Naive thymus-derived CD4-positive, alpha-beta T cell (primary cell): ENCODE measurements at regions not wholly inside any gene's neighbourhood (a gene's known extent, or its start where the extent isn't known, plus 50 kb on each side); places are given as distances from the start of the nearest gene placed in this dataset.
A peak's percentile ranks its signal among the peaks of the same experiment; 100 is the strongest.

ENCODE experiments used
- ATAC-seq: fragments of 150-1000 bp; cut with Tn5 transposase; 2 replicates; pipeline ENCODE4 v1.10.0; 2021; ENCODE audit warnings: mild to moderate bottlenecking, moderate library complexity
- CTCF ChIA-PET: fragments of 350-600 bp; sonication (Branson Sonifier 250); formaldehyde crosslinking; loops from one replicate; lab custom pipeline; 2021; ENCODE audit warnings: antibody characterized with exemption; lab: Charles Lee
- POLR2A ChIA-PET: fragments of 350-600 bp; sonication (Branson Sonifier 250); formaldehyde crosslinking; loops from one replicate; lab custom pipeline; 2021; ENCODE audit warnings: antibody characterized with exemption, inconsistent platforms; lab: Charles Lee
- DNase-seq, 9 donors: peaks; one replicate each; pipeline versions ENCODE4 v3.0.0 to v3.0.0-alpha.2; 2020 to 2022; ENCODE audit warnings: mixed read lengths in 1 of 9
- H3K27ac ChIP-seq: one replicate; pipeline ENCODE4 v1.7.0; 2013; ENCODE audit warnings: mild to moderate bottlenecking, low read depth, low read length, moderate library complexity
- H3K27me3 ChIP-seq, 2 donors: one replicate each; pipeline ENCODE4 v1.7.0; 2013; ENCODE audit warnings: low read length in 2 of 2, mild to moderate bottlenecking in 2 of 2, moderate library complexity in 2 of 2; ENCODE audit not compliant: control insufficient read depth in 2 of 2, insufficient read depth in 2 of 2
- H3K36me3 ChIP-seq, 3 experiments: 1 replicate in 2 of 3; 2 replicates in 1 of 3; pipeline ENCODE4 v1.7.0; 2013; ENCODE audit warnings: low read length in 3 of 3, mild to moderate bottlenecking in 3 of 3, moderate library complexity in 1 of 3; ENCODE audit not compliant: insufficient read depth in 3 of 3, control insufficient read depth in 2 of 3
- H3K4me1 ChIP-seq, 2 donors: one replicate each; pipeline ENCODE4 v1.7.0; 2013; ENCODE audit warnings: low read length in 2 of 2, mild to moderate bottlenecking in 2 of 2, moderate library complexity in 1 of 2; ENCODE audit not compliant: control insufficient read depth in 2 of 2, insufficient read depth in 2 of 2
- H3K4me3 ChIP-seq: 2 replicates; pipeline ENCODE4 v1.7.0; 2013; ENCODE audit warnings: mild to moderate bottlenecking, low read length
- H3K9me3 ChIP-seq, 3 experiments: 1 replicate in 2 of 3; 2 replicates in 1 of 3; pipeline ENCODE4 v1.7.0; 2013; ENCODE audit warnings: low read length in 3 of 3; ENCODE audit not compliant: control insufficient read depth in 2 of 3
- H3K27ac Mint-ChIP-seq, 9 donors: one replicate each; pipeline ENCODE4 v1.8.0; 2020 to 2022; ENCODE audit warnings: mixed read lengths in 9 of 9, mild to moderate bottlenecking in 8 of 9, moderate library complexity in 5 of 9, inconsistent platforms in 2 of 9
- H3K27me3 Mint-ChIP-seq, 5 donors: one replicate each; pipeline ENCODE4 v1.8.0; 2021 to 2022; ENCODE audit warnings: mixed read lengths in 5 of 5, mild to moderate bottlenecking in 1 of 5
- H3K36me3 Mint-ChIP-seq, 5 donors: one replicate each; pipeline ENCODE4 v1.8.0; 2020 to 2022; ENCODE audit warnings: mixed read lengths in 5 of 5, mild to moderate bottlenecking in 3 of 5, inconsistent platforms in 1 of 5
- H3K4me1 Mint-ChIP-seq, 7 donors: one replicate each; pipeline ENCODE4 v1.8.0; 2020 to 2022; ENCODE audit warnings: mixed read lengths in 7 of 7, mild to moderate bottlenecking in 3 of 7, inconsistent platforms in 1 of 7
- H3K4me3 Mint-ChIP-seq, 10 donors: one replicate each; pipeline ENCODE4 v1.8.0; 2020 to 2022; ENCODE audit warnings: mild to moderate bottlenecking in 10 of 10, mixed read lengths in 10 of 10, moderate library complexity in 6 of 10, inconsistent platforms in 2 of 10
- H3K9me3 Mint-ChIP-seq, 11 donors: one replicate each; pipeline ENCODE4 v1.8.0; 2020 to 2022; ENCODE audit warnings: mixed read lengths in 11 of 11, mild to moderate bottlenecking in 4 of 11, inconsistent platforms in 1 of 11, moderate library complexity in 1 of 11
- intact Hi-C, 2 donors: fragments of 100-400 bp; cut with micrococcal nuclease; formaldehyde crosslinking; loops; one replicate each; pipeline ENCODE4 v1.15.1; 2023

- ATAC-seq (peak; percentile 72), DNase-seq (peak in 8 of 9 donors; percentile 36 to 67 (median 59))
- Mint-ChIP-seq H3K4me1 (peaks cover 14 to 67% (median 47%) of the 10 kb centered on the region in 7 donors), H3K27ac (peak overlapping the region; percentile 90 to 97 (median 94)), H3K27me3 (no peaks in the 10 kb centered on the region), H3K36me3 (peaks cover 0 to 14% (median 0%) of the 10 kb centered on the region in 5 donors), H3K4me3 (peak overlapping the region; percentile 76 to 95 (median 85)), H3K9me3 (no peaks in the 10 kb centered on the region)
- no peaks in the 10 kb centered on the region for H3K36me3 ChIP-seq
- ChIA-PET CTCF (interaction anchor here (1.0 to 1.2 kb wide), 2 partner anchors 13 to 30 kb away, joined by 4 to 5 read pairs; no protein-coding TSS in a partner anchor), POLR2A (interaction anchor here (0.7 to 8.6 kb wide), 6 partner anchors 14 to 37 kb away, joined by 3 to 47 read pairs (median 6); no protein-coding TSS in a partner anchor)
- peak overlapping the region; percentile 76 for H3K27ac ChIP-seq
- peaks cover 11 to 31% of the 10 kb centered on the region in 2 donors for H3K4me1 ChIP-seq
- peak overlapping the region; percentile 47 for H3K4me3 ChIP-seq
- H3K9me3 ChIP-seq = no peaks in the 10 kb centered on the region
- intact Hi-C loops = loop anchor here (1.0 to 2.0 kb wide), 5 partner anchors 11 to 35 kb away; no protein-coding TSS in a partner anchor
- H3K27me3 ChIP-seq = no peaks in the 10 kb centered on the region
Measured at GRCh38 chrX:45771560-45772340, 571.1 kb upstream of the DIPK2B start.

GRCh38 chrX:45771114-45771513 lies 570.4 kb upstream of the DIPK2B start:
- Mint-ChIP-seq H3K4me1 (peaks cover 14 to 61% (median 47%) of the 10 kb centered on the region in 7 donors), H3K4me3 (peak overlapping the region; percentile 76 to 95 (median 85)), H3K27ac (peak overlapping the region; percentile 90 to 97 (median 94)), H3K36me3 (peaks cover 0 to 14% (median 0%) of the 10 kb centered on the region in 5 donors), H3K9me3 (no peaks in the 10 kb centered on the region), H3K27me3 (no peaks in the 10 kb centered on the region)
- peak overlapping the region; percentile 47 for H3K4me3 ChIP-seq
- POLR2A ChIA-PET = interaction anchor here (0.5 to 8.6 kb wide), 7 partner anchors 13 to 37 kb away, joined by 3 to 47 read pairs (median 4); no protein-coding TSS in a partner anchor
- ATAC-seq = no peak
- CTCF ChIA-PET = interaction anchor here (1.0 to 1.2 kb wide), 2 partner anchors 13 to 31 kb away, joined by 4 to 5 read pairs; no protein-coding TSS in a partner anchor
- intact Hi-C loops = loop anchor here (1.0 to 2.0 kb wide), 5 partner anchors 11 to 35 kb away; no protein-coding TSS in a partner anchor
- peaks cover 11 to 35% of the 10 kb centered on the region in 2 donors for H3K4me1 ChIP-seq
- DNase-seq = no peak
- peak overlapping the region; percentile 76 for H3K27ac ChIP-seq
- no peaks in the 10 kb centered on the region for H3K27me3 ChIP-seq
- no peaks in the 10 kb centered on the region for H3K36me3 ChIP-seq
- no peaks in the 10 kb centered on the region for H3K9me3 ChIP-seq

- Histone ChIP-seq H3K4me3 (peak overlapping the region; percentile 71), H3K4me1 (peaks cover 11 to 45% of the 10 kb centered on the region in 2 donors), H3K9me3 (no peaks in the 10 kb centered on the region), H3K27ac (peak overlapping the region; percentile 76), H3K27me3 (no peaks in the 10 kb centered on the region), H3K36me3 (no peaks in the 10 kb centered on the region)
- intact Hi-C loops = loop anchor here (1.0 to 10.0 kb wide), 6 partner anchors 11 to 75 kb away; no protein-coding TSS in a partner anchor
- DNase-seq (peak in 3 of 9 donors; percentile 13 to 64 (median 21)), ATAC-seq (peak; percentile 79)
- H3K36me3 Mint-ChIP-seq = peaks cover 0 to 17% (median 0%) of the 10 kb centered on the region in 5 donors
- peaks cover 16 to 68% (median 55%) of the 10 kb centered on the region in 7 donors for H3K4me1 Mint-ChIP-seq
- H3K4me3 Mint-ChIP-seq = peak overlapping the region; percentile 76 to 95 (median 90)
- H3K27me3 Mint-ChIP-seq = no peaks in the 10 kb centered on the region
- ChIA-PET POLR2A (interaction anchor here (0.6 to 8.6 kb wide), 5 partner anchors 12 to 840 kb away, joined by 3 to 47 read pairs (median 7); no protein-coding TSS in a partner anchor), CTCF (interaction anchor here (1.0 to 1.6 kb wide), 2 partner anchors 32 to 596 kb away, joined by 3 to 9 read pairs; no protein-coding TSS in a partner anchor)
- no peaks in the 10 kb centered on the region for H3K9me3 Mint-ChIP-seq
- H3K27ac Mint-ChIP-seq = peak overlapping the region; percentile 90 to 97 (median 94)
Measured at GRCh38 chrX:45769761-45770582, 569.3 kb upstream of the DIPK2B start.

- H3K4me3 Mint-ChIP-seq = peak overlapping the region; percentile 76 to 95 (median 90)
- ATAC-seq = no peak
Measured at GRCh38 chrX:45768666-45769236, 568.1 kb upstream of the DIPK2B start.

GRCh38 chrX:45766981-45767501 lies 566.4 kb upstream of the DIPK2B start:
- Mint-ChIP-seq H3K27me3 (no peaks in the 10 kb centered on the region), H3K36me3 (peaks cover 0 to 25% (median 0%) of the 10 kb centered on the region in 5 donors), H3K27ac (peak overlapping the region in 8 of 9 donors; percentile 0 to 87 (median 68)), H3K4me1 (peaks cover 18 to 57% (median 47%) of the 10 kb centered on the region in 7 donors), H3K9me3 (no peaks in the 10 kb centered on the region), H3K4me3 (peak overlapping the region in 9 of 10 donors; percentile 54 to 91 (median 71))
- Histone ChIP-seq H3K27ac (no peak overlapping the region), H3K27me3 (no peaks in the 10 kb centered on the region), H3K4me3 (peak overlapping the region; percentile 30), H3K36me3 (no peaks in the 10 kb centered on the region), H3K4me1 (peaks cover 11 to 40% of the 10 kb centered on the region in 2 donors), H3K9me3 (no peaks in the 10 kb centered on the region)
- DNase-seq (no peak), ATAC-seq (peak; percentile 48)
- intact Hi-C loops = loop anchor here (1.0 to 10.0 kb wide), 2 partner anchors 8 to 78 kb away; no protein-coding TSS in a partner anchor
- POLR2A ChIA-PET = no interaction called here
- CTCF ChIA-PET = interaction anchor here (0.6 kb wide), 1 partner anchor 9 kb away, joined by 5 read pairs; no protein-coding TSS in a partner anchor

More at GRCh38 chrX:45768666-45769236, 568.1 kb upstream of the DIPK2B start:
- intact Hi-C loops = loop anchor here in 1 of 2 donors (1.0 to 10.0 kb wide), 4 partner anchors 9 to 76 kb away; no protein-coding TSS in a partner anchor
- CTCF ChIA-PET = interaction anchor here (1.6 kb wide), 1 partner anchor 33 kb away, joined by 9 read pairs; no protein-coding TSS in a partner anchor
- H3K4me1 ChIP-seq = peaks cover 11 to 45% of the 10 kb centered on the region in 2 donors
- H3K27me3 ChIP-seq = no peaks in the 10 kb centered on the region
- peak overlapping the region; percentile 90 to 97 (median 94) for H3K27ac Mint-ChIP-seq
- peaks cover 0 to 18% (median 0%) of the 10 kb centered on the region in 5 donors for H3K36me3 Mint-ChIP-seq
- no peaks in the 10 kb centered on the region for H3K36me3 ChIP-seq
- H3K27me3 Mint-ChIP-seq = no peaks in the 10 kb centered on the region
- POLR2A ChIA-PET = interaction anchor here (0.6 to 8.6 kb wide), 4 partner anchors 11 to 80 kb away, joined by 3 to 47 read pairs (median 22); no protein-coding TSS in a partner anchor
- DNase-seq = no peak
- no peaks in the 10 kb centered on the region for H3K9me3 ChIP-seq
- peak overlapping the region; percentile 76 for H3K27ac ChIP-seq
- no peaks in the 10 kb centered on the region for H3K9me3 Mint-ChIP-seq
- peak overlapping the region; percentile 71 for H3K4me3 ChIP-seq
- peaks cover 16 to 65% (median 53%) of the 10 kb centered on the region in 7 donors for H3K4me1 Mint-ChIP-seq
